ENCODE measurements at regions not wholly inside any gene's neighbourhood (a gene's known extent, or its start where the extent isn't known, plus 50 kb on each side); places are given as distances from the start of the nearest gene placed in this dataset.

DNA sequence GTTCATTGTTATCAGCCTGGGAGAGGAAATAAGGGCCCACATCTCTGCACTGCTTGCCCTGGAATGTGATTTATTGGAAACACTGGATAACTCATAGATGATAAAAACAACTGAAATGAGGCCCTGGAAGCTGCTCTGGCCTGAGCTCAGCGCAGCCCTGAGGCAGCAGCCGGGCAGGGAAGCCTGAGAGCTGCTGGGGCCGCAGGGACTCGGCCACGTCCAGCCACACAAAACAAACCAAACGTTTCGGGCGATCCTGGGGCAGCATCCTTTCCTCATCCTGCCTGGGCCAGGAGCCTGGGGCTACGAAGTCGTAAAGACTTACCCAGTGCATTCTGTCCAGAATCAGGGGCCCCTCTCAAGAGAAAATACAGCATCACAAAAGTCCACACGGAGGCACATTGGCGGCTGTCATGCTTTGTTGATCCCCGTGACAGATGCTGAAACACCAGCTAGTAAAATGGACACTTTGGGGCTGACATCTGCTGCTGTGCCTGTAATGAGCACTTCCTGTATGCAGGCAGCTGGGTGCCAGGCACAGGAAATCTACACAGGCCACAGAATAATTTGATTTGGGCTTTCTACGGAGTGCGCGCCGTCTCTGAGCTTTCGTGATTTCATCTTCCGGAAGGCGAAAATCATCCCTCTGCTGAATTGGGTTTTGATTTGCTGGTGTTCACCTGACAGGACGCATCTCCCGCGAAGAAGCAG is 250.6 kb downstream of the EIPR1 start:
- Histone ChIP-seq H3K4me1 (replicated peaks in 1 of 2) (no peaks in the 10 kb centered on the region), H3K27me3 (no peaks in the 10 kb centered on the region), H3K36me3 (replicated peaks in 1 of 2) (no peaks in the 10 kb centered on the region), H3K4me3 (no peak overlapping the region), H3K9me3 (replicated peaks in 1 of 3) (no peaks in the 10 kb centered on the region), H3K27ac (peak overlapping the region in 1 of 5 donors; percentile 64)
- DNase-seq: peak in 1 of 7 donors; percentile 74
- TF ChIP-seq CTCF (IDR thresholded peaks at IDR 0.05) (no peak), POLR2A (IDR thresholded peaks at IDR 0.05) (no peak)
- 59 to 90% (median 70%) methylated on average over 20 to 23 of the region's 23 CpGs for WGBS, 4 donors
- intact Hi-C loops (cut with DNase I): no loop called here

GRCh38 chr2:3126171-3126910 is 251.3 kb downstream of the EIPR1 start:
- Histone ChIP-seq H3K27me3 (no peaks in the 10 kb centered on the region), H3K4me1 (replicated peaks in 1 of 2) (no peaks in the 10 kb centered on the region), H3K4me3 (no peak overlapping the region), H3K27ac (peak overlapping the region in 1 of 5 donors; percentile 64), H3K36me3 (replicated peaks in 1 of 2) (no peaks in the 10 kb centered on the region), H3K9me3 (replicated peaks in 1 of 3) (no peaks in the 10 kb centered on the region)
- TF ChIP-seq POLR2A (IDR thresholded peaks at IDR 0.05) (no peak), CTCF (IDR thresholded peaks at IDR 0.05) (no peak)
- WGBS, 4 donors: 86 to 88% (median 87%) methylated on average over 14 of the region's 14 CpGs
- intact Hi-C loops (cut with DNase I): no loop called here
- no peak for DNase-seq

GRCh38 chr2:3125761-3126130 is 251.9 kb downstream of the EIPR1 start:
- intact Hi-C loops (cut with DNase I): no loop called here
- no peaks in the 10 kb centered on the region for H3K36me3 ChIP-seq (replicated peaks in 1 of 2)
- DNase-seq: no peak

More at GRCh38 chr2:3125761-3126130, 251.9 kb downstream of the EIPR1 start:
- H3K4me3 ChIP-seq: no peak overlapping the region
- TF ChIP-seq POLR2A (IDR thresholded peaks at IDR 0.05): no peak
- no peak for TF ChIP-seq CTCF (IDR thresholded peaks at IDR 0.05)
- WGBS, 4 donors: 88 to 98% (median 92%) methylated on average over 10 of the region's 10 CpGs
- H3K27ac ChIP-seq: peak overlapping the region in 1 of 5 donors; percentile 64
- no peaks in the 10 kb centered on the region for H3K9me3 ChIP-seq (replicated peaks in 1 of 3)
- no peaks in the 10 kb centered on the region for H3K27me3 ChIP-seq
- H3K4me1 ChIP-seq (replicated peaks in 1 of 2): no peaks in the 10 kb centered on the region
